M059J (cell line): ENCODE measurements at regions not wholly inside any gene's neighbourhood (a gene's known extent, or its start where the extent isn't known, plus 50 kb on each side); places are given as distances from the start of the nearest gene placed in this dataset.

Experiments
- DNase-seq: peaks from one replicate; pipeline ENCODE4 v3.0.0-alpha.2; 2012; ENCODE audit warnings: low read depth

DNA sequence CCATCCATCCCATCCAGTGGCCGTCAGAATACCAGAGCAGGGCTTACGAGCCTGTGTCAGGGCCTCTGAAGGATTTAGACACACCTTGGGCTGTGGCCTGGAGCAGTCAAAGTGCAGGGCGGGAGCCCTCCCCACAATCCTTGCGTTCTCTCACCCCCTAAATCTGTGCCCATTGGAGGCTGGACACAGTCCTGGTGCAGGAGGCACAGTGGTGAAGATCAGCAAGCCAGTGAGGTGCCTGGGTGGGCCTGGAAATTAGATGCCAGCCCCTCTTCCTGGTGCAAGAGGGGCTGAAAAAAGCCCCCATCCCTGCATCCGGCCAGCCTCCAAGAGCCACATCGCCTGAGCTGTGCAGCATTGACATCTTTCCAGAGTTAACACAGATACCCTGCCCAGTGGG is 1045.8 kb downstream of the TBC1D22A start:
- DNase-seq = no peak

- DNase-seq = no peak
Measured at GRCh38 chr22:47807506-47807905, 1045.1 kb downstream of the TBC1D22A start.

- DNase-seq = no peak
Measured at GRCh38 chr22:47806894-47807293, 1044.4 kb downstream of the TBC1D22A start.

DNA sequence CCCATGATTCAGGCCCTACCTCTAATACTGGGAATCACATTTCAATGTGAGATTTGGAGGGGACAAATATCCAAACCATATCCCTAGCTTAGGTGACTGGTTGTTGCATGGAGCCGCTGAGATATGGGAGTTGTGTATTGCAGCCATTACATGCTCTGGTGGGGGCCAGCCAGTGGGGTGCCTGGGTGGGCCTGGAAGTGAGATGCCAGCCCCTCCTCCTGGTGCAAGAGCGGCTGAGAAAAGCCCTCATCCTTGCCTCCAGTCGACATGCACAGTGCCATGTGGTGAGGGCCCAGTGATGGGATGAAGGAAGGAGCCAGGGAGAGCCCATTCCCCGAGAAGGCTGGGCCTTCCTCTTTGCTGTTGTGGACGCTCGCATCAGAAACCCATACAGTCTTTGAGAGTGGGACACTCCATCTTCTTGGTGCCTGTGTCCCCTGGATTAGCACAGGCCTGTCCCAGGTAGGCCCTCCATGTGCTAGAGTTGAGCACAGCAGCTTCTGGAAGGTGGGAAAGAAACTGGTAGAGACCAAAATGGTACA is 1043.0 kb downstream of the TBC1D22A start:
- DNase-seq = no peak

GRCh38 chr22:47804281-47804680 is 1041.8 kb downstream of the TBC1D22A start:
- no peak for DNase-seq

DNA sequence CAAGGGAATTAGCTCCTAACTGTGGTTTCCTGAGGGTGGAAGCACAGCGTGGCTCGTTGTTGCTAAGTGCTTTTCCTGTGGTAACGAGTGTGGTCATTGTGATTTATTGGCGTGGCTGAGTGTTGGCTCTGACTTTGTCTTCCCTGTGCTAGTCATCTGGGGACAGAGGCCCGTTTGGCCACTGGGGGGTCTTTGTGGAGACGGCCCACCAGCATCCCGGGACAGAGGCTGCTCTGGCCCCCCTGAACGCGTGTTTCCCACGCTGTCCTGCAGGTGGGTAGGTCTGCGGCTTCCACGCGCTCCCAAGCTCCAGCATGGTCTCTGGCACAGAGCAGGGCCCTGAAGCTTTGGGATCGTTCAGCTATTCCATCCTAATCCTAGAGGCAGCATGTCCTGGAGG is 1040.0 kb downstream of the TBC1D22A start:
- DNase-seq = peak; percentile 32

- DNase-seq = no peak
Measured at GRCh38 chr22:47801541-47802245, 1039.2 kb downstream of the TBC1D22A start.

- DNase-seq = no peak
Measured at GRCh38 chr22:47798229-47798628, 1035.8 kb downstream of the TBC1D22A start.

- DNase-seq = no peak
Measured at GRCh38 chr22:47797342-47797945, 1035.0 kb downstream of the TBC1D22A start.

GRCh38 chr22:47796128-47796908 is 1033.9 kb downstream of the TBC1D22A start:
- DNase-seq = no peak

DNA sequence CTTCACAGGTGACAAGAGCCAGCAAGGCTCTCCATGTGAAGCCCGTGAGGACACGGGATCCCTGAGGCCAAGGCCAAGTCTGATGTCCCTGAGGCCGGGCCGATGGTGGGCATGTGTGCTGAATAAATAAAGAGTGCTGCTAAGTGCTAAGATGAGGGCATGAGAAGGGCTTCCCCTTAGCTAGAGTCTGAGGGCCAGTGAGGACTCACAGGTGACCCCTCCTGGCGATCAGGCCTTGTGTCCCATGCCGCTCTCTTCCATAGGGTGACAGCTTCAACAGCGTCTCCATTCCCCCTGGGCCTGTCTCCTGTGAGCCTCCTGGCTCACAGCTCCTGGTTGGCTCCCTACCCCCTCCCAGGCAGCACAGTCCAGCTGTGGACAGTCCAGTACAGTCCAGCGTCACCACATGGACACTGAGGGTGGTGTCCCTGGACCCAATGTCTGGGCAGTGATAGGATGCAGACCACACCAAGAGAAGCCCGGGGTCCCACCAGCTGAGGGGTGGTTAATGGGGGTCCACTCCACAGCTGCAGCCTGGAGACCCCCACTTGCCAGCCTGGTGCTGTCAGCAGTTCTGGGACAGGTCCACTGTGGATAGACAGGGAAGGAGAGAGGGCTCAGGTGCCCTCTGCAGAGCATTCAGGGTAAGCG is 1033.2 kb downstream of the TBC1D22A start:
- no peak for DNase-seq

DNA sequence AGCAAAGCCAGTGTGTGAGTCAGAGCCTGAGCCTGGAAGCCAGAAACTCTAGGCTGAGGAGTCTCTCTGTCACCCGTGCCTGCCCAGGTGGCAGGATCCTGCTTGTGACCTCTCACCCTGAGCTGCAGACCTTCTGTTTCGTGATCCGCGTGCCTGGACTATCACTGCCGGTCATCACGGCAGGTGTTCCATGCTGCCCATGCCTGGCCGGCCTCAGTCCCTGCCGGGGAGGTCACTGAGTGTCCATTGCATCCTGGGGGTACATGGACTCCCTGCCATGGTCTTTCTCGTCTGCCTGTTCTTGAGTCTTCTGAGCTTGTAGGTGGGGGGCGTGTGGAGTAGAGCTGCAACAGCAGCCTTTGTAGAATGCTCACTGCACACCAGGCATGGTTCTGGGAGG is 1032.4 kb downstream of the TBC1D22A start:
- no peak for DNase-seq

DNA sequence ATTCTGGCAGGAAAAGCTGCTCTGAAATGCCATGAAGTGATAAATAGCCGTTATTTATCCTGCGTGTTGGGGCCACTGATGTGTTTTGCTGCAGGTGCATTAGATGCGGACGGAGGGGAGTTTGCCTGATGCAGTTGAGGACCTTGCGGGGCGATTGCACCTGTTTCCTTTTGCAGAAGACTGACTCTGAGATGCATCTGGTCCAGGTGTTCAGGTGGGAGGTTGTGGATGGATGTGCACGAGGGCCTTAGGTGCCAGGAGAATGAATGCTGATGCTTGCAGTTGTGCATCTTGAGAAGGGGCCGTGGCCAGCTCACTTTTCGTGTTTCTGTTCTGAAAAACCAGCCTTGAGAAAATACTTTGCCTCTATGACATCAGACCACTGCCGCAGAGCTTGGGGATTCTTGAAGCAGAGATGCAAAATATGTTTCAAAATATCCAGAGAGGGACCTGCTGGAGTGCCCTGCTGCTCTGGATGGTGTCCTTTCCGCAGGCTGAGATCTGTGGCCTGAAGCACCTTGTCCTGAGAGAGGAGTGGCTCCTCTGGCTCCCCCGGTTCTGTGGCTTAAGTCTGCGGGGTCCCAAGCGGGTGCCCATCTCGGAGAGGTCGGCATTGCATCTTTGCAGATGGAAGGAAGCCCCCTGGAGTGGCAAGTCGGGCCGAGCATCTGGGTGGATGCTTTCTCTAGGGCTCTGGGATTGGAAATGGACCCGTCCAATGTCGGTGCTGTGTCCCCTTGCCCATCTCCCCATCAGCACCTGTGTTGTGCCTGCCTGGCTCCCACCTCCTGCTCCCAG is 1031.1 kb downstream of the TBC1D22A start:
- DNase-seq = no peak

GRCh38 chr22:47789171-47789570 is 1026.7 kb downstream of the TBC1D22A start:
- no peak for DNase-seq

- DNase-seq = no peak
Measured at GRCh38 chr22:47788461-47788860, 1026.0 kb downstream of the TBC1D22A start.

GRCh38 chr22:47787501-47788227 is 1025.2 kb downstream of the TBC1D22A start:
- no peak for DNase-seq

DNA sequence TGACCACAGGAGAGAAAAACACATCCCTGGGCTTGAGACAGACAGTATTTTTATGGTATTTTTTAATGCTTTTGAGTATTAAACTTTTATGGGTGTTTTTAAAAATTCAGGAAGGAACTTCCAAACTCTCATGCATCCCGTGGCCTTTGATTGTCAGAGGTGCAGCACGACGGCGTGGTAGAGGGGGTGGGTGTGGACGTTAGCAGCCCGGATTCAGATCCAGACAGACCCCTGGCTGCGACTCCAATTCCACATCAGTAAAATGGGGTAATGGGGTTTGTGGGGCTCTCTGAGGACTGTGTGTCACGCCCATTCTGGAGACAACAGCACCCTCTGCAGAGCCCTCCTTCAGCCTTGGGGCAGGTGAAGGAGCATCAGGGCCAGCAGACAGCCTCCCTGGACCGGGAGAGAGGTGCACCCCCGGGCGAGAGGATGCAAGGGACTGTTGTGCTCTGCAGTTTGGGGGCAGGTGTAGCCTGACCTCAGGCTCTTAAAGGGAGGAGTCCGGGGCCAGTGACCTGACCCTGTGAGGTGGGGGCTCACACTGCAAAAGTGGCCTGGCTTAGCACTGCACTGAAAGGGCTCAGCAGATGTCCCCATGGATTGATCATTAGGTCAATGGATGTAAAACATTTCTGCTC is 1024.3 kb downstream of the TBC1D22A start:
- no peak for DNase-seq

- no peak for DNase-seq
Measured at GRCh38 chr22:47784991-47785390, 1022.5 kb downstream of the TBC1D22A start.

DNA sequence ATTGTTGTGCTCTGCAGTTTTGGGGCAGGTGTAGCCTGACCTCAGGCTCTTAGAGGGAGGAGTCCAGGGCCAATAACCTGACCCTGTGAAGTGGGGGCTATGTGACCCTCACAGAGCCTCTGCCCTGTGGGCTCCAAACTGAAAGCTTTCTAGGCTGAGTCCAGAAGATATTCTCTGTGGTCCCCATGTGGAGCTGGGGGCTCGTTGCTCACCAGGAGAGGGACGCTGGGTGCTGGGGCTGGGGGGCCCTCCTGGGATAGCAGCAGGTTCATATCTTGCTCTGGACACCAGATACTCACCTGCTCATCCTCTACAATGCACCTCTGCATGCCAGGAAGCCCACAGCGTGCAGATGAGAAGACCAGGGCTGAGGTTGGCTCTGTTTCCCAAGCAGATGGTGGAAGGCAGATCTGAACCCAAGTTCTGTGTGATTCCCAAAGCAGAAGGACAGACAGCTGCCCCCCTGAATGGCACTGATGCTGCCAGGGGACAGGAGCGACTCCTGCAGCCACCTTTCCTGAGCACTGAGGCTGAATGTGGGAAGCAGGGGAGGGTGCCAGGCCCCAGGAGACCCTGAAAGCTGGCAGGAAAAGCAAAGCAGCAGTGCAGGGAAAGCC is 1022.0 kb downstream of the TBC1D22A start:
- DNase-seq = no peak
